GM23338 (cell line): ENCODE measurements at regions not wholly inside any gene's neighbourhood (a gene's known extent, or its start where the extent isn't known, plus 50 kb on each side); places are given as distances from the start of the nearest gene placed in this dataset.

Experiments
- ATAC-seq: fragments of 200-7000 bp; cut with Tn5 transposase; 3 replicates; pipeline ENCODE4 v1.9.1; 2020
- DNase-seq: peaks from one replicate; pipeline ENCODE4 v3.0.0-alpha.2; 2015; ENCODE audit warnings: low spot score
- H2AFZ ChIP-seq: fragments of 200-600 bp; sonication (generic); 2 replicates; pipeline ENCODE4 v1.8.0; 2016; ENCODE audit warnings: antibody characterized with exemption, mild to moderate bottlenecking, moderate library complexity
- H3F3A ChIP-seq: fragments of 200-600 bp; sonication (generic); replicated peaks from 2 replicates; pipeline ENCODE4 v1.8.0; 2017; ENCODE audit warnings: antibody characterized with exemption, mixed run types, low read depth
- H3K27ac ChIP-seq: fragments of 200-600 bp; sonication (generic); 2 replicates; pipeline ENCODE4 v1.6.1; 2016; ENCODE audit warnings: low read depth
- H3K27me3 ChIP-seq: fragments of 200-600 bp; sonication (generic); 2 replicates; pipeline ENCODE4 v1.8.0; 2016; ENCODE audit warnings: mild to moderate bottlenecking, mixed run types, moderate library complexity; ENCODE audit not compliant: insufficient read depth
- H3K36me3 ChIP-seq: fragments of 200-600 bp; sonication (generic); 2 replicates; pipeline ENCODE4 v1.8.0; 2016; ENCODE audit warnings: mild to moderate bottlenecking; ENCODE audit not compliant: insufficient read depth
- H3K4me1 ChIP-seq: fragments of 200-600 bp; sonication (generic); 2 replicates; pipeline ENCODE4 v1.8.0; 2016; ENCODE audit warnings: mild to moderate bottlenecking, moderate library complexity; ENCODE audit not compliant: insufficient read depth
- H3K4me2 ChIP-seq: fragments of 200-600 bp; sonication (generic); 2 replicates; pipeline ENCODE4 v1.7.1; 2017; ENCODE audit warnings: mixed run types
- H3K4me3 ChIP-seq: fragments of 200-600 bp; sonication (generic); 2 replicates; pipeline ENCODE4 v1.6.1; 2016; ENCODE audit warnings: mixed run types
- H3K79me2 ChIP-seq: fragments of 200-600 bp; sonication (generic); replicated peaks from 2 replicates; pipeline ENCODE4 v1.8.0; 2017; ENCODE audit warnings: mild to moderate bottlenecking; ENCODE audit not compliant: insufficient read depth
- H3K9me2 ChIP-seq: fragments of 200-600 bp; sonication (generic); 2 replicates; pipeline ENCODE4 v1.8.0; 2017; ENCODE audit not compliant: insufficient read depth
- H4K20me1 ChIP-seq: fragments of 200-600 bp; sonication (generic); replicated peaks from 2 replicates; pipeline ENCODE4 v1.8.0; 2017; ENCODE audit warnings: mild to moderate bottlenecking; ENCODE audit not compliant: insufficient read depth
- H3K27ac Mint-ChIP-seq: 2 replicates; pipeline ENCODE4 v1.8.0; 2020; ENCODE audit warnings: inconsistent platforms, mild to moderate bottlenecking, moderate library complexity, mixed read lengths
- H3K27me3 Mint-ChIP-seq: 3 replicates; pipeline ENCODE4 v1.8.0; 2022; ENCODE audit warnings: low read depth, mild to moderate bottlenecking, moderate library complexity, mixed read lengths, inconsistent platforms; ENCODE audit not compliant: insufficient read depth, poor library complexity
- H3K36me3 Mint-ChIP-seq: 3 replicates; pipeline ENCODE4 v1.8.0; 2021; ENCODE audit warnings: low read depth, mild to moderate bottlenecking, inconsistent platforms, moderate library complexity, mixed read lengths
- H3K4me1 Mint-ChIP-seq: 3 replicates; pipeline ENCODE4 v1.8.0; 2020; ENCODE audit warnings: mild to moderate bottlenecking, inconsistent platforms, mixed read lengths
- H3K4me3 Mint-ChIP-seq: 3 replicates; pipeline ENCODE4 v1.8.0; 2021; ENCODE audit warnings: moderate library complexity, mild to moderate bottlenecking, inconsistent platforms, mixed read lengths
- H3K9me3 Mint-ChIP-seq: 3 replicates; pipeline ENCODE4 v1.8.0; 2020; ENCODE audit warnings: moderate library complexity, mild to moderate bottlenecking, inconsistent platforms, mixed read lengths
- CREB1 ChIP-seq: fragments of 250-450 bp; sonication (Bioruptor Pico); IDR thresholded peaks from 2 replicates; pipeline ENCODE4 v1.5.0; 2020; ENCODE audit warnings: low read depth, mild to moderate bottlenecking, moderate library complexity
- CTCF ChIP-seq, 2 experiments: fragments of 200-600 bp in 1 of 2; sonication (generic) in 1 of 2; conservative IDR thresholded peaks; 2 replicates each; pipeline versions ENCODE4 v1.5.1 to v1.6.1; 2016 to 2017; ENCODE audit warnings: antibody characterized with exemption in 2 of 2, low read depth in 2 of 2, mild to moderate bottlenecking in 2 of 2, moderate library complexity in 1 of 2
- ETS1 ChIP-seq: IDR thresholded peaks from 2 replicates; pipeline ENCODE4 v1.6.1; 2016; ENCODE audit warnings: antibody characterized with exemption
- EZH2 ChIP-seq: fragments of 200-600 bp; sonication (generic); IDR thresholded peaks from one replicate; pipeline ENCODE4 v1.8.0; 2017; ENCODE audit warnings: antibody characterized with exemption, mild to moderate bottlenecking, low read depth; ENCODE audit not compliant: unreplicated experiment
- EZH2phosphoT487 ChIP-seq: fragments of 200-600 bp; sonication (generic); IDR thresholded peaks from one replicate; pipeline ENCODE4 v1.8.1; 2018; ENCODE audit warnings: antibody characterized with exemption; ENCODE audit not compliant: unreplicated experiment
- JUNB ChIP-seq: IDR thresholded peaks from one replicate; pipeline ENCODE4 v1.6.1; 2016; ENCODE audit warnings: antibody characterized with exemption; ENCODE audit not compliant: unreplicated experiment
- NANOG ChIP-seq: IDR thresholded peaks from 2 replicates; pipeline ENCODE4 v1.6.1; 2016; ENCODE audit warnings: antibody characterized with exemption, borderline replicate concordance
- POLR2AphosphoS5 ChIP-seq: IDR thresholded peaks from 2 replicates; pipeline ENCODE4 v1.6.1; 2016; ENCODE audit warnings: antibody characterized with exemption, low read depth
- REST ChIP-seq: IDR thresholded peaks from one replicate; pipeline ENCODE4 v1.6.1; 2018; ENCODE audit warnings: antibody characterized with exemption; ENCODE audit not compliant: unreplicated experiment
- STAT1 ChIP-seq: IDR thresholded peaks from one replicate; pipeline ENCODE4 v1.6.1; 2016; ENCODE audit warnings: antibody characterized with exemption; ENCODE audit not compliant: unreplicated experiment
- ZNF114 ChIP-seq: fragments of 250-450 bp; sonication (Bioruptor Pico); IDR thresholded peaks from 2 replicates; pipeline ENCODE4 v1.5.0; 2020; ENCODE audit warnings: mild to moderate bottlenecking, moderate library complexity
- ZNF331 ChIP-seq: fragments of 250-450 bp; sonication (Bioruptor Pico); IDR thresholded peaks from 2 replicates; pipeline ENCODE4 v1.5.0; 2020; ENCODE audit warnings: low read depth, mild to moderate bottlenecking, moderate library complexity
- ZNF462 ChIP-seq: fragments of 250-450 bp; sonication (Bioruptor Pico); IDR thresholded peaks from 2 replicates; pipeline ENCODE4 v1.5.0; 2020; ENCODE audit warnings: mild to moderate bottlenecking, moderate library complexity

GRCh38 chr4:181376058-181376457 lies 867.1 kb upstream of the TENM3 start:
- TF ChIP-seq EZH2phosphoT487 (no peak), CTCF (conservative IDR thresholded peaks at IDR 0.05; ENCODE audit: low read depth in 2 of 2) (no peak), REST (no peak), STAT1 (no peak), ZNF114 (CRISPR knock-in tag) (no peak), CREB1 (CRISPR knock-in tag) (no peak), POLR2AphosphoS5 (no peak), EZH2 (no peak), ETS1 (no peak), JUNB (no peak), ZNF331 (no peak), NANOG (no peak), ZNF462 (no peak)
- no peaks in the 10 kb centered on the region for H3K9me3 Mint-ChIP-seq
- H3K27me3 Mint-ChIP-seq: peaks cover 3% of the 10 kb centered on the region
- no peaks in the 10 kb centered on the region for H3K9me2 ChIP-seq
- H3K79me2 ChIP-seq: no peaks in the 10 kb centered on the region
- peaks cover 8% of the 10 kb centered on the region for H3K4me1 Mint-ChIP-seq
- no peaks in the 10 kb centered on the region for H3K36me3 ChIP-seq
- H2AFZ ChIP-seq: no peak overlapping the region
- H3K36me3 Mint-ChIP-seq: no peaks in the 10 kb centered on the region
- no peaks in the 10 kb centered on the region for H4K20me1 ChIP-seq
- DNase-seq (no peak), ATAC-seq (no peak)
- H3K27ac ChIP-seq: no peak overlapping the region
- no peak overlapping the region for H3K4me3 Mint-ChIP-seq
- no peak overlapping the region for H3K4me3 ChIP-seq
- H3F3A ChIP-seq: no peaks in the 10 kb centered on the region
- H3K27me3 ChIP-seq: no peaks in the 10 kb centered on the region
- H3K4me1 ChIP-seq: 0 out of 2 replicates have a peak, but pooled peaks cover 8% of the 10 kb centered on the region
- H3K4me2 ChIP-seq: no peak overlapping the region
- no peak overlapping the region for H3K27ac Mint-ChIP-seq
